IMR-90 (cell line): ENCODE measurements at regions not wholly inside any gene's neighbourhood (a gene's known extent, or its start where the extent isn't known, plus 50 kb on each side); places are given as distances from the start of the nearest gene placed in this dataset.

ENCODE experiments used
- ATAC-seq: fragments of 200-7000 bp; cut with Tn5 transposase; 2 replicates; pipeline ENCODE4 v1.9.1; 2020; ENCODE audit warnings: low read depth, mild to moderate bottlenecking, moderate library complexity
- BruUV-seq: library from RNA; stranded (reverse); fragments of 400-500 nt; replicated peaks from 2 replicates; lab custom pipeline; 2021; lab: Mats Ljungman, UMichigan
- CTCF ChIA-PET: fragments of 300-600 bp; formaldehyde crosslinking; extraction: SDS; loops from one replicate; lab custom pipeline; 2021; ENCODE audit warnings: antibody characterized with exemption; lab: Yijun Ruan, JAX
- POLR2A ChIA-PET: fragments of 300-600 bp; sonication (Branson Sonifier 250); formaldehyde crosslinking; loops from one replicate; lab custom pipeline; 2022; ENCODE audit warnings: antibody characterized with exemption; ENCODE audit not compliant: unreplicated experiment; lab: Charles Lee
- DNase-seq: peaks from one replicate; pipeline ENCODE4 v3.0.0; 2013
- H2AFZ ChIP-seq: replicated peaks from 2 replicates; pipeline ENCODE3; 2013; ENCODE audit warnings: low read length, mild to moderate bottlenecking; ENCODE audit not compliant: poor library complexity
- H2AK5ac ChIP-seq: 2 replicates; pipeline ENCODE4 v1.6.1; 2013; ENCODE audit warnings: low read depth, low read length, inconsistent platforms
- H2AK9ac ChIP-seq: replicated peaks from 2 replicates; pipeline ENCODE3; 2013; ENCODE audit warnings: mild to moderate bottlenecking, low read depth, low read length, moderate library complexity; ENCODE audit not compliant: poor library complexity
- H2BK120ac ChIP-seq: 2 replicates; pipeline ENCODE4 v1.6.1; 2013; ENCODE audit warnings: low read depth, low read length, inconsistent platforms
- H2BK15ac ChIP-seq: 3 replicates; pipeline ENCODE4 v1.6.1; 2013; ENCODE audit warnings: low read depth, low read length, inconsistent platforms
- H2BK20ac ChIP-seq: 2 replicates; pipeline ENCODE4 v1.6.1; 2013; ENCODE audit warnings: low read depth, mild to moderate bottlenecking, inconsistent platforms, low read length, moderate library complexity
- H2BK5ac ChIP-seq: 2 replicates; pipeline ENCODE4 v1.6.1; 2013; ENCODE audit warnings: mild to moderate bottlenecking, low read depth, low read length, inconsistent platforms; ENCODE audit not compliant: poor library complexity, severe bottlenecking
- H3K14ac ChIP-seq: replicated peaks from 2 replicates; pipeline ENCODE4 v1.6.1; 2013; ENCODE audit warnings: low read depth, low read length, inconsistent platforms
- H3K18ac ChIP-seq: 2 replicates; pipeline ENCODE4 v1.6.1; 2013; ENCODE audit warnings: low read depth, low read length, control low read depth
- H3K23ac ChIP-seq: 2 replicates; pipeline ENCODE4 v1.6.1; 2013; ENCODE audit warnings: low read depth, low read length, inconsistent platforms
- H3K27ac ChIP-seq: 2 replicates; pipeline ENCODE4 v1.5.1; 2013; ENCODE audit warnings: mild to moderate bottlenecking, control low read depth, low read length; ENCODE audit not compliant: insufficient read depth
- H3K27me3 ChIP-seq: 2 replicates; pipeline ENCODE4 v1.6.1; 2013; ENCODE audit warnings: low read length; ENCODE audit not compliant: control insufficient read depth, insufficient read depth
- H3K36me3 ChIP-seq: 2 replicates; pipeline ENCODE4 v1.6.1; 2013; ENCODE audit warnings: low read length, mixed read lengths; ENCODE audit not compliant: control insufficient read depth, insufficient read depth
- H3K4ac ChIP-seq: 2 replicates; pipeline ENCODE4 v1.6.1; 2013; ENCODE audit warnings: low read depth, low read length, inconsistent platforms
- H3K4me1 ChIP-seq: 2 replicates; pipeline ENCODE4 v1.6.1; 2013; ENCODE audit warnings: low read length, mixed read lengths; ENCODE audit not compliant: control insufficient read depth, insufficient read depth
- H3K4me2 ChIP-seq: 2 replicates; pipeline ENCODE4 v1.6.1; 2013; ENCODE audit warnings: low read depth, mild to moderate bottlenecking, control low read depth, low read length, moderate library complexity
- H3K4me3 ChIP-seq: 2 replicates; pipeline ENCODE4 v1.5.1; 2013; ENCODE audit warnings: low read depth, mild to moderate bottlenecking, control low read depth, low read length, moderate library complexity; ENCODE audit not compliant: insufficient read depth
- H3K56ac ChIP-seq: 2 replicates; pipeline ENCODE4 v1.6.1; 2013; ENCODE audit warnings: low read length, inconsistent platforms; ENCODE audit not compliant: insufficient read depth; ENCODE audit errors: extremely low read depth
- H3K79me1 ChIP-seq, 2 experiments: 2 replicates each; pipeline ENCODE4 v1.6.1; 2013; ENCODE audit warnings: low read length in 2 of 2, inconsistent platforms in 1 of 2, low read depth in 1 of 2
- H3K9ac ChIP-seq: 2 replicates; pipeline ENCODE4 v1.6.1; 2013; ENCODE audit warnings: low read depth, low read length, control low read depth
- H3K9me1 ChIP-seq: 2 replicates; pipeline ENCODE4 v1.6.1; 2013; ENCODE audit warnings: low read length, inconsistent platforms; ENCODE audit not compliant: insufficient read depth
- H3K9me3 ChIP-seq: 2 replicates; pipeline ENCODE4 v1.6.1; 2013; ENCODE audit warnings: low read length; ENCODE audit not compliant: control insufficient read depth, insufficient read depth
- H4K20me1 ChIP-seq: 2 replicates; pipeline ENCODE4 v1.6.1; 2013; ENCODE audit warnings: low read length, inconsistent platforms; ENCODE audit not compliant: insufficient read depth
- H4K5ac ChIP-seq: 2 replicates; pipeline ENCODE4 v1.6.1; 2013; ENCODE audit warnings: mild to moderate bottlenecking, low read depth, low read length, control low read depth
- H4K8ac ChIP-seq, 2 experiments: 2 replicates each; pipeline ENCODE4 v1.6.1; 2013; ENCODE audit warnings: low read depth in 2 of 2, low read length in 2 of 2, control low read depth in 1 of 2, inconsistent platforms in 1 of 2
- H4K91ac ChIP-seq: 2 replicates; pipeline ENCODE4 v1.6.1; 2013; ENCODE audit warnings: low read depth, low read length, inconsistent platforms; ENCODE audit not compliant: insufficient read depth
- BHLHE40 ChIP-seq: fragments of 150-350 bp; IDR thresholded peaks from 2 replicates; pipeline ENCODE4 v1.6.1; 2016; ENCODE audit warnings: mild to moderate bottlenecking, low read depth, low read length
- CEBPB ChIP-seq: IDR thresholded peaks from 2 replicates; pipeline ENCODE4 v1.6.1; 2012; ENCODE audit warnings: low read depth, low read length, improper control_type of control experiment
- CHD1 ChIP-seq: IDR thresholded peaks from 2 replicates; pipeline ENCODE4 v1.6.1; 2012; ENCODE audit warnings: low read depth, low read length, improper control_type of control experiment
- ELK1 ChIP-seq: fragments of 150-350 bp; IDR thresholded peaks from 2 replicates; pipeline ENCODE4 v1.6.1; 2016; ENCODE audit warnings: low read depth, mild to moderate bottlenecking, low read length, moderate library complexity, borderline replicate concordance
- FOS ChIP-seq: fragments of 150-350 bp; IDR thresholded peaks from 2 replicates; pipeline ENCODE4 v1.6.1; 2016; ENCODE audit warnings: low read depth, low read length
- MAFK ChIP-seq: IDR thresholded peaks from 2 replicates; pipeline ENCODE4 v1.6.1; 2012; ENCODE audit warnings: low read depth, low read length, improper control_type of control experiment
- MAZ ChIP-seq: IDR thresholded peaks from 2 replicates; pipeline ENCODE4 v1.6.1; 2012; ENCODE audit warnings: low read depth, mild to moderate bottlenecking, low read length, improper control_type of control experiment, moderate library complexity, borderline replicate concordance
- MXI1 ChIP-seq: IDR thresholded peaks from 2 replicates; pipeline ENCODE4 v1.6.1; 2012; ENCODE audit warnings: low read depth, mild to moderate bottlenecking, low read length, moderate library complexity, borderline replicate concordance
- NFE2L2 ChIP-seq: fragments of 150-350 bp; IDR thresholded peaks from 2 replicates; pipeline ENCODE4 v1.6.1; 2016; ENCODE audit warnings: low read depth, mild to moderate bottlenecking, low read length
- POLR2A ChIP-seq: IDR thresholded peaks from 2 replicates; pipeline ENCODE4 v1.6.1; 2012; ENCODE audit warnings: mild to moderate bottlenecking, low read depth, low read length
- RAD21 ChIP-seq: IDR thresholded peaks from 2 replicates; pipeline ENCODE4 v1.6.1; 2012; ENCODE audit warnings: low read length, improper control_type of control experiment
- RCOR1 ChIP-seq: IDR thresholded peaks from 2 replicates; pipeline ENCODE4 v1.6.1; 2012; ENCODE audit warnings: mild to moderate bottlenecking, low read length, improper control_type of control experiment; ENCODE audit not compliant: insufficient replicate concordance
- RFX5 ChIP-seq: IDR thresholded peaks from 2 replicates; pipeline ENCODE4 v1.8.0; 2012; ENCODE audit warnings: low read depth, mild to moderate bottlenecking, low read length, moderate library complexity
- SMC3 ChIP-seq: fragments of 150-350 bp; IDR thresholded peaks from 2 replicates; pipeline ENCODE4 v1.6.1; 2016; ENCODE audit warnings: low read depth, mild to moderate bottlenecking, antibody characterized with exemption, low read length, moderate library complexity
- USF2 ChIP-seq: fragments of 150-350 bp; IDR thresholded peaks from 2 replicates; pipeline ENCODE4 v1.6.1; 2017; ENCODE audit warnings: mild to moderate bottlenecking, antibody characterized with exemption, low read length, low read depth
- dilution Hi-C: fragments of 300-500 bp; cut with HindIII; formaldehyde crosslinking; loops from one replicate; pipeline ENCODE4 v1.14.3; 2018; ENCODE audit warnings: low sequenced_read_pairs; ENCODE audit not compliant: unreplicated experiment
- in situ Hi-C: fragments of 300-500 bp; cut with MboI; formaldehyde crosslinking; loops from 3 replicates; pipeline ENCODE4 v1.14.3; 2019; ENCODE audit warnings: low sequenced_read_pairs, inconsistent platforms, mixed read lengths
- intact Hi-C: fragments of 100-400 bp; cut with micrococcal nuclease; formaldehyde crosslinking; loops from 2 replicates; pipeline ENCODE4 v1.10.0; 2022
- TF ChIP-seq, protein P1 (sequence below): conservative IDR thresholded peaks from 2 replicates; pipeline ENCODE4 v1.5.1; 2012; ENCODE audit warnings: mild to moderate bottlenecking, low read depth, low read length, improper control_type of control experiment

- H4K5ac ChIP-seq = no peak overlapping the region
- no peak overlapping the region for H3K9ac ChIP-seq
- DNase-seq = no peak
- no TSS peak for BruUV-seq
- no peak overlapping the region for H2AFZ ChIP-seq
- H3K18ac ChIP-seq = no peak overlapping the region
- no peaks in the 10 kb centered on the region for H3K4me1 ChIP-seq
- H3K27ac ChIP-seq = no peak overlapping the region
- no peak overlapping the region for H2BK15ac ChIP-seq
- no peak overlapping the region for H4K91ac ChIP-seq
- H4K20me1 ChIP-seq = no peaks in the 10 kb centered on the region
- H3K9me3 ChIP-seq = peaks cover 1% of the 10 kb centered on the region
- in situ Hi-C loops (no loop called here), dilution Hi-C loops (no loop called here), intact Hi-C loops (no loop called here)
- no peak overlapping the region for H2BK5ac ChIP-seq
- CTCF ChIA-PET = no interaction called here
- no peak overlapping the region for H4K8ac ChIP-seq
- H3K23ac ChIP-seq = no peak overlapping the region
- H3K4me2 ChIP-seq = no peak overlapping the region
- H2AK9ac ChIP-seq = no peak overlapping the region
- TF ChIP-seq FOS (no peak), SMC3 (no peak), CHD1 (no peak), CEBPB (no peak), ELK1 (no peak), MAFK (no peak), RCOR1 (no peak), USF2 (no peak), MXI1 (no peak), BHLHE40 (no peak), MAZ (no peak), POLR2A (no peak), NFE2L2 (no peak), RFX5 (no peak), RAD21 (no peak)
- TF ChIP-seq, protein P1, sequence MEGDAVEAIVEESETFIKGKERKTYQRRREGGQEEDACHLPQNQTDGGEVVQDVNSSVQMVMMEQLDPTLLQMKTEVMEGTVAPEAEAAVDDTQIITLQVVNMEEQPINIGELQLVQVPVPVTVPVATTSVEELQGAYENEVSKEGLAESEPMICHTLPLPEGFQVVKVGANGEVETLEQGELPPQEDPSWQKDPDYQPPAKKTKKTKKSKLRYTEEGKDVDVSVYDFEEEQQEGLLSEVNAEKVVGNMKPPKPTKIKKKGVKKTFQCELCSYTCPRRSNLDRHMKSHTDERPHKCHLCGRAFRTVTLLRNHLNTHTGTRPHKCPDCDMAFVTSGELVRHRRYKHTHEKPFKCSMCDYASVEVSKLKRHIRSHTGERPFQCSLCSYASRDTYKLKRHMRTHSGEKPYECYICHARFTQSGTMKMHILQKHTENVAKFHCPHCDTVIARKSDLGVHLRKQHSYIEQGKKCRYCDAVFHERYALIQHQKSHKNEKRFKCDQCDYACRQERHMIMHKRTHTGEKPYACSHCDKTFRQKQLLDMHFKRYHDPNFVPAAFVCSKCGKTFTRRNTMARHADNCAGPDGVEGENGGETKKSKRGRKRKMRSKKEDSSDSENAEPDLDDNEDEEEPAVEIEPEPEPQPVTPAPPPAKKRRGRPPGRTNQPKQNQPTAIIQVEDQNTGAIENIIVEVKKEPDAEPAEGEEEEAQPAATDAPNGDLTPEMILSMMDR = no peak
- H2AK5ac ChIP-seq = no peak overlapping the region
- no peaks in the 10 kb centered on the region for H3K36me3 ChIP-seq
- H3K27me3 ChIP-seq = no peaks in the 10 kb centered on the region
- no peak overlapping the region for H3K4me3 ChIP-seq
- no peak overlapping the region for H2BK20ac ChIP-seq
- no peaks in the 10 kb centered on the region for H3K79me1 ChIP-seq
- no peak for ATAC-seq
- POLR2A ChIA-PET = no interaction called here
- H3K4ac ChIP-seq = no peak overlapping the region
- no peaks in the 10 kb centered on the region for H3K9me1 ChIP-seq
- H3K56ac ChIP-seq = no peak overlapping the region
- H3K14ac ChIP-seq = no peak overlapping the region
- H2BK120ac ChIP-seq = no peak overlapping the region
These were observed 282.8 kb upstream of the LRRN1 start for GRCh38 chr3:3516384-3516783.
